UCSD-AML1 (cell line): ENCODE measurements at regions not wholly inside any gene's neighbourhood (a gene's known extent, or its start where the extent isn't known, plus 50 kb on each side); places are given as distances from the start of the nearest gene placed in this dataset.
"Not testable (repeated sequence)": the region's sequence is repeated elsewhere in the genome, so short reads cannot be mapped to it uniquely, and the experiment has no call there.

ENCODE experiments used
- DNase-seq: peaks from one replicate; lab custom pipeline; 2025; ENCODE audit not compliant: unreplicated experiment; lab: John Stamatoyannopoulos, UW

DNA sequence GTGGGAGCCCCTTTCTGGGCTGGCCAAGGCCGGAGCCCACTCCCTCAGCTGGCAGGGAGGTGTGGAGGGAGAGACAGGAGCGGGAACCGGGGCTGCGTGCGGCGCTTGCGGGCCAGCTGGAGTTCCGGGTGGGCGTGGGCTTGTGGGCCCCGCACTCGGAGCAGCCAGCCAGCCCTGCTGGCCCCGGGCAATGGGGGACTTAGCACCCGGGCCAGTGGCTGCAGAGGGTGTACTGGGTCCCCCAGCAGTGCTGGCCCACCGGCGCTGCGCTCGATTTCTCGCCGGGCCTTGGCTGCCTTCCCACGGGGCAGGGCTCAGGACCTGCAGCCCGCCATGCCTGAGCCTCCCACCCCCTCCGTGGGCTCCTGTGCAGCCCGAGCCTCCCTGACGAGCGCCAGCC, 1082.5 kb downstream of the PCDH17 start:
- DNase-seq, result not testable (repeated sequence)

DNA sequence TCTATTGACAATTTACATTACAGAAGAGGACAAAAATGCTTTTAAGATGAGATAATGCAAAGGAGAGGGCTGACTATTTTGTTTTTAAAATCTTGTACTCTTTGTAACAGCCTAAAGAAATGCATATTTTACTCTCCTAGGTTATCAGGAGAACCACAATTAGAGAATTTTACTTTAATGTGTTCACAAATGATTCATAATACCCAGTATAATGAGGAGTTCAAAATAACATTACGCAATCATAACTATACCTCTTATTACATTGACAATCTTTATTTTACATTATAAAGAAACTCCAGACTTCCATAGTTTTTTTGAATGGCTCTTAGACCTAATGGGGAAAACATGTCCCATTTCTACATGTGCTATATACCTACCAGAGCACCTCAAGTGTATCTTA, 1089.7 kb downstream of the PCDH17 start:
- DNase-seq, result no peak

DNA sequence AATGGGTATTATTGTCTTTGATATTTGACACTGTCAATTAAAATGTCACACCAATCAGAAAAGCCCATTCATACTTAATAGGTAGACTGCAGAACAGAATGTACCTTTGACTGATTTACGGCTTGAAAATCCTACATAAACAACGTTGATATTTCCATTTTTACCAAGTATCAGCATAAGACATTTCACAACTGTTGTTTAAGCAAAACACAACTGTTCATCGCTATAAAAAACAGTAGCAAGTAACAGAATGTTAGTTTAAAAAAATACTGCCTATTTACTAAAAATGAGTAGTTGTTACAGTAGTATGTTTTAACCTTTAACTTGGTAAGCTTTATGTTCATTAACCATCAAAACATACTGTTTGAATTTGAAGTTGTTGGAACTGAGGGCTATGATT, 1096.6 kb downstream of the PCDH17 start:
- DNase-seq, result no peak

DNA sequence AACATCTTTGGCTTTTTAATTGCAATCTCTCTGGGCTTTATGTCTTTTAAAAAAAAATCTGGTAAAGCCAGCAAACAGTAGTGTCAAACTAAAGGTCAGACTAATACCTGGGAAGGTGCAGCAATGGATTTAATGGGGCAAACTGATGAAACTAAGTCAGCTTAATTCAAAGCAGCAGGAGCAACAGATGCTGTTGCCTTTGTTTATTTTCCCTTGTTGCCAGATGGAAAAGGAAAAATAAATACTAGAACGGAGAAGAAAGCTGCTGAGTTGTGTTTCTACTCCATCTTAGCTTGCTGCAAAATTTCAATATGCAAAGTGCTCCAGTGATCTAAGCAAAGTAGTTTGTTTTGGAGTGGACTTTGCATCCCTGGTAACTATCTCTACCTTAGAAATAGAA, 1097.8 kb downstream of the PCDH17 start:
- no peak for DNase-seq

- no peak for DNase-seq
These were observed 1113.1 kb downstream of the PCDH17 start for GRCh38 chr13:58744686-58745085.

DNA sequence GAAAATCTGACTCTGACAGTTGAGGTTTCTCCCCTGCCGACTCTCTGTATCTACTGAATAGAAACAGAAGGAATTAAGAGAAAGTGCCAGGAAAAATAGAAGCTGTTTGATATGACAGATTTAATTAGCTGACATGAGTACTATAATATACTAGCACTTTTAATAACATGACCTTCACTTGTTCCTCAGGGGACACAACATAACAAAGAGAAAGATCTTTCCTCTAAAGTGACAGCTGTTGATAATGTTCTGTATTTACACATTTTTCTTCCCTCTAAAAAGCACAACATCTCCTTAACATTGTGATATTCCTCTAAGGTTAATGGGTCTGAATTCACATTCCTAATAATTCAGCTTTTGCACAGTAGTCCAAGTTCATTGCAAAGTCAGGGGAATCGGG, 1136.0 kb downstream of the PCDH17 start:
- DNase-seq, result no peak

GRCh38 chr13:58773280-58773859, 1141.8 kb downstream of the PCDH17 start:
- DNase-seq, result no peak

DNA sequence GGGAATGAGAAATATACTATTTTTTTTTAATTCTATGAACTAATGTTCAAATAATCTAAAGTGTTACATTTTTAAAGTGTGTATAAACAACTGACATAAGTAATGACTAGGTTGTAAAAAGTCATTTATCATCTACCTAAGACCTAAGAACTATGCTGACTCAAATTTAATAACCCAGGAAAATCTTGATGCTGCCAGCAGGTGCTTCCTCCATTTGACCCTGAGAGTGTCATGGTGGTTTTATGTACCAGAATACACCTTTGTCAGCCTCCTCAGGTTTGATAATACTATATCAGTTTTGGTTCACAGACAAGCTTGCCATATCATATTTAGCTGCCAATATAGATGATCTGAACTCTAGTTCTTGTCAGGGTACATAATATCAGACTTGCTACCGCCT, 1151.2 kb downstream of the PCDH17 start:
- DNase-seq, result no peak

DNA sequence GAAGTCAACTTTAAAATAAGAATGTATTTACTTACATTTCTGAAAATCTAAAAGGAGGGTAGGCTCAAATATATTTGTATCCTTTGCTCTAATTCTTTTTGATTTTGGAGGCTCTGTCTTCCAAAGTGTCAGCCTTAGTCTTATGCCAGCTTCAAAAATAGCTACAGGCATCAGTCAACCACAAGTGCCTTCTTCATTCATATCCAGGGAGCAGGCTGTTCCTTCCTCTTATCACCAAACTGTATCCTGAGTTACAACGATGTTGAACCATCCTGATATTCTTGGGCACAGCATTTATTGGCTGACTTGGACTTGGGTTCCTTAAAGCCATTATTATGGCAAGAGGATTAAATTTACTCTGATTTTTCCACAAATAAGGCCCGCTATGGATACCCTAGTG, 1161.3 kb downstream of the PCDH17 start:
- no peak for DNase-seq

GRCh38 chr13:58795715-58796114, 1164.2 kb downstream of the PCDH17 start:
- no peak for DNase-seq

DNA sequence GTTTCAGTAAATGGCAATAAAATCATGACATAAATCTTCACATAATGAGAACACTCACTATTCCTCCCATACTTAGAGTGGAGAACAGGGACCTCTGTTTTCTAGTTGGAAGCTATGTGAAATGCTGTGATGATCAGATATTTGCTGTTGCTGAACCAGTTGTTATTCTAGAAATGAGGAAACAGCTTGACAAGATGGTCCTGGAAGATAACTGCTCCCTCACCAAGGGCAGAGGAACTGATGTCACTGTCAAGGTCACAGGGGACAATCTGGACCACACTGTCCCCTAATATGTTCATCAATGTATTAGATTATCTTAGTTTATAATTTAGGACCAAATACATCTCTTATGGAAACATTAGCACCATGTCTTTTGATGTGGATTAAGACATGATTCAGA, 1173.3 kb downstream of the PCDH17 start:
- no peak for DNase-seq

- no peak for DNase-seq
These were observed 1174.9 kb downstream of the PCDH17 start for GRCh38 chr13:58806401-58806800.

DNA sequence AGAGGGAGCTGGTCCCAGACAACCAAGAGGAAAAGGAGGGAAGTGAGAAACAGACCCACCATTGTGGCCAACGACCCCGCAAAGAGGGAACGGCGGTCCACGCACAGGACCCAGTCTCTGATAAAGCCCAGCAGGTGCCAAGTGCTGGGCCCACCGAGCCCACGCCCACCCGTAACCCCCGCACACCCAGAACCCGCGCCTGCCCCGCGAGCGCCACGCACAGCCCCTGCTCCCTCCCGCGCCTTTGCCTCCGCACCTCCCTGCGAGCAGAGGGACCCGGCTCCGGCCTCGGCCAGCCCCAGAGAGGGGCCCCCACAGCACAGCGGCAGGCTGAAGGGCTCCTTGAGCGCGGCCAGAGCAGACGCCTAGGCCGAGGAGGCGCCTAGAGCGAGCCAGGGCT, 1192.2 kb downstream of the PCDH17 start:
- no peak for DNase-seq

DNA sequence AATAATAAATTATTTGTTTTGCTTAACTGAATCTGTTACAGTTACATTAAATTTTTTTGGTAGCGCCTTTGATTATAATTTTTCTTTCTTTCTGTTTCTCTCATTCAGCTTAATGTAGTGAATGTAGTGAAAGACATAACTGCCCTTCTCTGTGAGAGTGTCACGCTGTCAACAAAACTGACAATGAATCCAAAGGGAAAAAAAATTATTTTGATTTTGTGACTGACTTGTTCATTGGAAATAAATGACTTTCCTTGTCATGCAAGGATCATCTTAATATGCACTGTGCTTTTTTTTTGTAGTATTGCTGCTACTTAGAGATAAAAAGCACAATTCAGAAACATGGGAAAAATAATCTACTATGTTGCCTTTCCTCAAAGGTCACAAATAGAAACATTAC, 1196.4 kb downstream of the PCDH17 start:
- no peak for DNase-seq

- no peak for DNase-seq
These were observed 1199.3 kb downstream of the PCDH17 start for GRCh38 chr13:58830841-58831240.

DNA sequence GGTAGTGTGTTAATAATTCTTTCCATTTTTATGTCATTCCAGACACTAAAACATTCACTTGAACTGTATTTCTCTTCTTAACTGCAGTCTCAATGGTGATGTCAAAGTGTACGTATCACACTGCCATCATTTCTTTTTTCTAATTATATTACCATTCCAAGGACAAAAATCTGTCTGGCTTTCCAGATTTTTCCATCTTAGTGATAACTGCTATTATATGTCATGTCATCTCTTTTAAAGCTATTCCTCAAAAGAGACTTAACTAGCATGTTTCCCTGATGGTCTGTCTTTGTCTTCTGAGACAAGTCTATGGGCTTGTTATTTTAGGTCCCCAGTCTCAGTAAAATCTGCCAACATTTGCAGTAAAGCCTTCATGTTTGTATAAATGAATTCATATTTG, 1207.1 kb downstream of the PCDH17 start:
- DNase-seq, result no peak

- DNase-seq, result no peak
These were observed 1211.5 kb downstream of the PCDH17 start for GRCh38 chr13:58843071-58843470.

- DNase-seq, result peak; percentile 3
These were observed 1212.0 kb downstream of the PCDH17 start for GRCh38 chr13:58843567-58843966.

DNA sequence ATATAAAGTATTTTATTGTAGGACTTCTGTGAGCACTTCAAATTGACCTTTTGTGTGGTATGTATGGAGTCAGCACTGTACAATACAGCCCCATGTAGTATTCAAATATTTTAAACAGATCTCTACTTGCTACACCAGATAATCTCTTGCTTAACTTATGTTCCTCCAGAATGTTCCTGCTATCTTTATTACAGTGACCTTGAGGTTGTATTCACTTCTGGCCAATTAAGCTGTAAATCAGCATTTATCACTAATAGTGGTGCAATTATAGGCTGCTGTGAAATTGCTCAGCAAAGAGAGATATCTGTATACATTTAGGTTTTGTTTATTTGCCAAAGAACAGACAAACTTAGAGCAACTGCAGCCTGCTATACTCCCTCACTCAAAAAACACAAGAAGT, 1218.6 kb downstream of the PCDH17 start:
- no peak for DNase-seq

- DNase-seq, result no peak
These were observed 1220.5 kb downstream of the PCDH17 start for GRCh38 chr13:58852076-58852475.

DNA sequence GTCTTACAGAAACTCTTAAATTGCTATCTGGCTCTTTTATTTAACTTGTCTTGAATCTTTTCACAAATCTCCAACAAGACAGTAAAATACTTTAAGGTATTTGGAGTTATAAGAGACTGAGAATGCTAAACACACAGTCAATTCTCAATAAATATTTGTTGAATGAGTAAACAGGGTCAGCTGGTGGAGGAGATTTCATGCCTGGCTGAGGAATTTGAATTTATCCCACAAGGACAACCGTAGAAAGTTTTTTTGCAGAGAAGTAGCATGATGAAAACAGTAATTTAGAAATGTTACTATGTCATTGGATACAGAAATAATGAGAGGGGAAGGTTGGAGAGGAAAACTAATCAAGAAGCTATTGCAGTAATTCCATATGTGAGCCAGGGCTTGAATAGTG, 1223.7 kb downstream of the PCDH17 start:
- no peak for DNase-seq

DNA sequence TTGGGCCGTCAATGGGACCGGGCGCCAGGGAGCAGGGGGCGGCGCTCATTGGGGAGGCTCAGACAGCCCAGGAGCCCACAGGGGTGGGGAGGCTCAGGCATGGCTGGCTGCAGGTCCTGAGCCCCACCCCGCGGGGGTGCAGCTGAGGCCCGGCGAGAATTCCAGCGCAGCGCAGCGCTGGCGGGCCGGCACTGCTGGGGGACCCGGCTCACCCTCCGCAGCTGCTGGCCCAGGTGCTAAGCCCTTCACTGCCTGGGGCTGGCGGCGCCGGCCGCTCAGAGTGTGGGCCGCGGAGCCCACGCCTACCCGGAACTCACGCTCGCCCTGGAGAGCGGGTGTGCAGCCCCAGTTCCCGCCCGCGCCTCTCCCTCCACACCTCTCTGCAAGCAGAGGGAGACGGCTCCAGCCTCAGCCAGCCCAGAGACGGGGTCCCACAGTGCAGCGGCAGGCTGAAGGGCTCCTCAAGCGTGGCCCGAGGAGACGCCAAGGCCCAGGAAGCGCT, 1227.4 kb downstream of the PCDH17 start:
- no peak for DNase-seq

GRCh38 chr13:58865286-58865685, 1233.7 kb downstream of the PCDH17 start:
- DNase-seq, result no peak

- DNase-seq, result no peak
These were observed 1238.0 kb downstream of the PCDH17 start for GRCh38 chr13:58869566-58869965.
